NB4 (cell line): ENCODE measurements at regions not wholly inside any gene's neighbourhood (a gene's known extent, or its start where the extent isn't known, plus 50 kb on each side); places are given as distances from the start of the nearest gene placed in this dataset.

Experiments used
- DNase-seq: peaks from one replicate; pipeline ENCODE4 v3.0.0; 2010; ENCODE audit warnings: low read depth
- H3K4me3 ChIP-seq: one replicate; pipeline ENCODE4 v1.5.1; 2011; ENCODE audit warnings: mild to moderate bottlenecking, low read depth, low read length, moderate library complexity
- CTCF ChIP-seq: IDR thresholded peaks from one replicate; pipeline ENCODE4 v1.5.1; 2012; ENCODE audit warnings: low read depth, low read length
- MAX ChIP-seq: IDR thresholded peaks from 2 replicates; pipeline ENCODE4 v1.6.1; 2011; ENCODE audit warnings: low read depth, low read length
- MYC ChIP-seq: IDR thresholded peaks from 2 replicates; pipeline ENCODE4 v1.6.1; 2011; ENCODE audit warnings: low read depth, low read length
- POLR2A ChIP-seq: IDR thresholded peaks from 2 replicates; pipeline ENCODE4 v1.6.1; 2011; ENCODE audit warnings: mild to moderate bottlenecking; ENCODE audit not compliant: insufficient read length; ENCODE audit errors: extremely low read depth

DNA sequence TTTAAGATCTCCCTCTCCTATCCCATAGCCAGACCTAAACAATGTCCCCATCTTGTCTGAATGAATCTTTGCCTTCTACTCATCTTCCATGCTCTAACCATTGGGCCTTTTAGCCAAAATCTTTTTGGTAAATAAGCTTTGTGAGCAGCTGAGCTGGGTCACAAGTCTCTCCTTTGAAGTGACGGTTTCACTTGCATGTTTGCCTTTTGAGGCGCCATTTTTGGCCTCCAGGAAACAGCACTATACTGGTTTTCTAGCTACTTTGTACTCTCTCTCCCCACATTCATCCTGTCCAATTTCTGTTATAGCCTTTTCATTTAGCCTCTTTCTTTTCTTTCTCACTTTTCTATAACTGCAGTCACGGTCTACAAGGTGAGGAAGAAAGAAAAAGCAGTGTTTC, 195.5 kb upstream of the C9orf72 start:
- no peak for DNase-seq
- TF ChIP-seq MAX (no peak), POLR2A (no peak), MYC (no peak), CTCF (no peak)
- no peak overlapping the region for H3K4me3 ChIP-seq

- DNase-seq: no peak
- no peak overlapping the region for H3K4me3 ChIP-seq
- TF ChIP-seq MAX (no peak), POLR2A (no peak), MYC (no peak), CTCF (no peak)
These were observed 197.3 kb upstream of the C9orf72 start for GRCh38 chr9:27770541-27770940.

DNA sequence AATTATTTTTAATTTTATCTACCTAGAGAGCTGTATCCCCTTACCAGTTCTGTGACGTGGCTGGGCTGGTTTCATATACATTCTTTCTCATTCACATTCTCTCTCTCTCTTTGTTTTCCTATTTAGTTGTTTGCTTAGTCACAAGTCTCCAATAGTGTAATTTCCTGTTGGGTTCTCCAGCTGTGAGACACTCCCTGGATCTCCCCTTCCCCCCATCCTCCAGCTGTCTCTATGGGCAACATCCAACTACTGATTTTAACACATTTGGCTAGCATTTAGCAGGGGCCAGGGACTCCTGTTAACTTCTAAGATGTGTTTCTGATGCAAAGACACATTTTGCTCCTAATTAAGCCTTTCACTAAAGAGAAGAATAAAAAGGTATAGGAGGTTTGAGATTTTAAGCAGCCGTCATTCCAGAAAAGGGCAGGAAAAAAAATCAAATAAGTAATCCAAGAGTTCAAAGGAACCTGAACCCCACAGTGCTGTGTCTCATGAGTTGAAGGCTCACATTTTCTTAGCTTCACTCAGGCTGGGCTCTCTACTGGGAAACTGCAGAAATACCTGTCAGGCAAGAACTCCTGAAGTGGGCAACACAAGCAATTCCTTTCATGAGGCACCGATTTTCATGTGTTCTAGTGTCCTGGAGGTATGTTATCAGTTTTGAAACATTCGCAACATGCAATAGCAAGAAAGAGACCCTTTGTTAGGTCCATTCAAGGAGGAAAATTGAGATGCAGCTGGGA, 198.7 kb upstream of the C9orf72 start:
- no peak for DNase-seq
- no peak overlapping the region for H3K4me3 ChIP-seq
- TF ChIP-seq MYC: no peak
- no peak for TF ChIP-seq MAX
- TF ChIP-seq POLR2A: no peak
- no peak for TF ChIP-seq CTCF

DNA sequence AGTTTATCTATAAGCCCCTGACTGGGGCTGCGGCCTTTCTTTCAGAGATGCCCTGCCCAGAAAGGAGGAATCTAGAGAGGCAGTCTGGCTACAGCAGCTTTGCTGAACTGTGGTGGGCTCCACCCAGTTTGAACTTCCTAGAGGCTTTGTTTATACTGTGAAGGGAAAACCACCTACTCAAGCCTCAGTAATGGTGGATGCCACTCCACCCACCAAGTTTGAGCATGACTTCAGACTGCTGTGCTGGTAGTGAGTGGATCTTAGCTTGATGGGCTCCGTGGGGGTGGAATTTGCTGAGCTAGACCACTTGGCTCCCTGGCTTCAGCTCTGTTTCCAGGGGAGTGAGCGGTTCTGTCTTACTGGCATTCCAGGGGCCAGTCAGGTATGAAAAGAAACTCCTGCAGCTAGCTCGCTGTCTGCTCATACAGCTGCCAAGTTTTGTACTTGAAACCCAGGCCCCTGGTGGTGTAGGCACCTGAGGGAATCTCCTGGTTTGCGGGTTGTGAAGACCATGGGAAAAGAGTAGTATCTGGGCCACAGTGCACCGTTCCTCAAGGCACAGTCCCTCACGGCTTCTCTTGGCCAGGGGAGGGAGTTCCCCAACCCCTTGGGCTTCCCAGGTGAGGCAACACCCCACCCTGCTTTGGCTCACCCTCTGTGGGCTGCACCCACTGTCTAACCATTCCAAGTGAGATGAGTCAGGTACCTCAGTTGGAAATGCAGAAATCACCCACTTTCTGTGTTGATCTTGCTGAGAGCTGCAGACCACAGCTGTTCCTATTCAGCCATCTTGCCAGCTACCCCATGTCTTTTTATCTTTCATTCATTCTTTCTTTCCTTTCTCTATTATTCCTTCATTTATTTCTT, 211.8 kb upstream of the C9orf72 start:
- TF ChIP-seq MAX (no peak), POLR2A (no peak), MYC (no peak), CTCF (no peak)
- DNase-seq: no peak
- H3K4me3 ChIP-seq: no peak overlapping the region

- TF ChIP-seq CTCF (no peak), POLR2A (no peak), MAX (no peak), MYC (no peak)
- DNase-seq: no peak
- H3K4me3 ChIP-seq: no peak overlapping the region
These were observed 212.4 kb upstream of the C9orf72 start for GRCh38 chr9:27785714-27786100.
